ENCODE measurements at regions not wholly inside any gene's neighbourhood (a gene's known extent, or its start where the extent isn't known, plus 50 kb on each side); places are given as distances from the start of the nearest gene placed in this dataset.

GRCh38 chr13:48798180-48798579 lies 144.5 kb downstream of the CYSLTR2 start:
- Histone ChIP-seq H3K27ac (ENCODE audit: low read depth in 1 of 2, low read length in 1 of 2) (no peak overlapping the region), H3K4me3 (ENCODE audit: low read length in 2 of 2) (no peak overlapping the region), H3K36me3 (ENCODE audit: control insufficient read depth in 2 of 2, insufficient read depth in 2 of 2, low read length in 1 of 2) (no peaks in the 10 kb centered on the region), H3K27me3 (ENCODE audit: control insufficient read depth in 2 of 2, insufficient read depth in 1 of 2, low read length in 1 of 2) (no peaks in the 10 kb centered on the region), H3K4me1 (ENCODE audit: control insufficient read depth in 2 of 2, insufficient read depth in 2 of 2, low read length in 2 of 2) (no peaks in the 10 kb centered on the region), H3K9me3 (ENCODE audit: control insufficient read depth in 2 of 2, insufficient read depth in 1 of 2, low read length in 1 of 2) (no peaks in the 10 kb centered on the region)
- DNase-seq (ENCODE audit: low read depth in 6 of 9, low spot score in 9 of 9), result no peak
- 97% methylated on average over 2 of the region's 2 CpGs for WGBS

GRCh38 chr13:48801255-48801654 lies 147.5 kb downstream of the CYSLTR2 start:
- Histone ChIP-seq H3K27ac (ENCODE audit: low read depth in 1 of 2, low read length in 1 of 2) (no peak overlapping the region), H3K27me3 (ENCODE audit: control insufficient read depth in 2 of 2, insufficient read depth in 1 of 2, low read length in 1 of 2) (no peaks in the 10 kb centered on the region), H3K36me3 (ENCODE audit: control insufficient read depth in 2 of 2, insufficient read depth in 2 of 2, low read length in 1 of 2) (no peaks in the 10 kb centered on the region), H3K4me1 (ENCODE audit: control insufficient read depth in 2 of 2, insufficient read depth in 2 of 2, low read length in 2 of 2) (no peaks in the 10 kb centered on the region), H3K9me3 (ENCODE audit: control insufficient read depth in 2 of 2, insufficient read depth in 1 of 2, low read length in 1 of 2) (no peaks in the 10 kb centered on the region), H3K4me3 (ENCODE audit: low read length in 2 of 2) (no peak overlapping the region)
- DNase-seq (ENCODE audit: low read depth in 6 of 9, low spot score in 9 of 9), result no peak
- WGBS, result 96% methylated on average over 3 of the region's 3 CpGs

DNA sequence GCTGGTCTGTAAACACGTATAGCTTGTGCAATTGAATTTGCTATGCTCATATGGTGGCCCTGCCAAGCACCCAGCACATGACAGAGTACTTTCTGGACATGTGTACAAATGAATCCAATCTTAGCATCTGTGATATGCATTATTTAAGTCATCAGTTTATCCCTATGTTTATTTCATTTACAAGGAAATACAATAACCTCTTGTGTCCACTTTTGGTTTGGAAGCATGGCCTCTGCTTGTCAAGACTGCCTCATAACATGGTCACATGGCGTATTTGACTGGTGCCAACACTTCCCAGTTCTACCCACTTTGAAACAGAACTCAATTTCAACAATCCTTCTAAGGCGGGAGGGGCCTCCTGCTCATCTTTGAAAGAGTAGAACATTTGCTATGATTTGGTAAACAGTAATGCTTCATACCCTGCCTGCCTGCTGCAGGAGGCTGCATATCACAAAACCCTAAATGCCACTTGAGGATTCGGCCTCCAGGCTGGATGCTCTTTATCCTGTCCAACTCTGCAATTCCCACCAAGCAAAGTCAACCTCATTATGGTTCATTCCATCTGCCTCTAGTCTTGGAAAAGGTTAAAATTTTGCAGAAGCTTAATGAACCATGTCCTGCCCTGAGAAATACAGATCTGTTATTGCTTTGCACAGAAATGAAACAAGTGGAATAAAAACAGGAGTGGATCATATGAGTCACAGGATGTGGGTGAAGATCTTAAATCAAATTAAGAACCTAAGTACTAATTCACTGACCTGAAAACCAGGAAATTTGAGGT lies 151.3 kb downstream of the CYSLTR2 start:
- no peak overlapping the region for H3K27ac ChIP-seq (ENCODE audit: low read depth in 1 of 2, low read length in 1 of 2)
- peak in 1 of 9 donors; percentile 10 for DNase-seq (ENCODE audit: low read depth in 6 of 9, low spot score in 9 of 9)
- no peaks in the 10 kb centered on the region for H3K27me3 ChIP-seq (ENCODE audit: control insufficient read depth in 2 of 2, insufficient read depth in 1 of 2, low read length in 1 of 2)
- no peaks in the 10 kb centered on the region for H3K4me1 ChIP-seq (ENCODE audit: control insufficient read depth in 2 of 2, insufficient read depth in 2 of 2, low read length in 2 of 2)
- 95% methylated on average over 4 of the region's 4 CpGs for WGBS
- H3K9me3 ChIP-seq (ENCODE audit: control insufficient read depth in 2 of 2, insufficient read depth in 1 of 2, low read length in 1 of 2), result no peaks in the 10 kb centered on the region
- H3K4me3 ChIP-seq (ENCODE audit: low read length in 2 of 2), result no peak overlapping the region
- H3K36me3 ChIP-seq (ENCODE audit: control insufficient read depth in 2 of 2, insufficient read depth in 2 of 2, low read length in 1 of 2), result no peaks in the 10 kb centered on the region

GRCh38 chr13:48806522-48806921 lies 152.8 kb downstream of the CYSLTR2 start:
- no peaks in the 10 kb centered on the region for H3K9me3 ChIP-seq (ENCODE audit: control insufficient read depth in 2 of 2, insufficient read depth in 1 of 2, low read length in 1 of 2)
- H3K36me3 ChIP-seq (ENCODE audit: control insufficient read depth in 2 of 2, insufficient read depth in 2 of 2, low read length in 1 of 2), result no peaks in the 10 kb centered on the region
- H3K4me3 ChIP-seq (ENCODE audit: low read length in 2 of 2), result no peak overlapping the region
- no peaks in the 10 kb centered on the region for H3K27me3 ChIP-seq (ENCODE audit: control insufficient read depth in 2 of 2, insufficient read depth in 1 of 2, low read length in 1 of 2)
- H3K27ac ChIP-seq (ENCODE audit: low read depth in 1 of 2, low read length in 1 of 2), result no peak overlapping the region
- 98% methylated on average over 3 of the region's 3 CpGs for WGBS
- no peak for DNase-seq (ENCODE audit: low read depth in 6 of 9, low spot score in 9 of 9)
- no peaks in the 10 kb centered on the region for H3K4me1 ChIP-seq (ENCODE audit: control insufficient read depth in 2 of 2, insufficient read depth in 2 of 2, low read length in 2 of 2)

GRCh38 chr13:48808683-48809082 lies 155.0 kb downstream of the CYSLTR2 start:
- Histone ChIP-seq H3K4me1 (ENCODE audit: control insufficient read depth in 2 of 2, insufficient read depth in 2 of 2, low read length in 2 of 2) (no peaks in the 10 kb centered on the region), H3K4me3 (ENCODE audit: low read length in 2 of 2) (no peak overlapping the region), H3K9me3 (ENCODE audit: control insufficient read depth in 2 of 2, insufficient read depth in 1 of 2, low read length in 1 of 2) (no peaks in the 10 kb centered on the region), H3K36me3 (ENCODE audit: control insufficient read depth in 2 of 2, insufficient read depth in 2 of 2, low read length in 1 of 2) (no peaks in the 10 kb centered on the region), H3K27me3 (ENCODE audit: control insufficient read depth in 2 of 2, insufficient read depth in 1 of 2, low read length in 1 of 2) (no peaks in the 10 kb centered on the region), H3K27ac (ENCODE audit: low read depth in 1 of 2, low read length in 1 of 2) (no peak overlapping the region)
- DNase-seq (ENCODE audit: low read depth in 6 of 9, low spot score in 9 of 9), result no peak
- 97% methylated on average over 1 of the region's 1 CpG for WGBS

GRCh38 chr13:48810013-48810412 lies 156.3 kb downstream of the CYSLTR2 start:
- Histone ChIP-seq H3K27ac (ENCODE audit: low read depth in 1 of 2, low read length in 1 of 2) (no peak overlapping the region), H3K4me1 (ENCODE audit: control insufficient read depth in 2 of 2, insufficient read depth in 2 of 2, low read length in 2 of 2) (no peaks in the 10 kb centered on the region), H3K9me3 (ENCODE audit: control insufficient read depth in 2 of 2, insufficient read depth in 1 of 2, low read length in 1 of 2) (no peaks in the 10 kb centered on the region), H3K4me3 (ENCODE audit: low read length in 2 of 2) (no peak overlapping the region), H3K36me3 (ENCODE audit: control insufficient read depth in 2 of 2, insufficient read depth in 2 of 2, low read length in 1 of 2) (no peaks in the 10 kb centered on the region), H3K27me3 (ENCODE audit: control insufficient read depth in 2 of 2, insufficient read depth in 1 of 2, low read length in 1 of 2) (no peaks in the 10 kb centered on the region)
- no peak for DNase-seq (ENCODE audit: low read depth in 6 of 9, low spot score in 9 of 9)
- WGBS, result 91% methylated on average over 6 of the region's 6 CpGs

DNA sequence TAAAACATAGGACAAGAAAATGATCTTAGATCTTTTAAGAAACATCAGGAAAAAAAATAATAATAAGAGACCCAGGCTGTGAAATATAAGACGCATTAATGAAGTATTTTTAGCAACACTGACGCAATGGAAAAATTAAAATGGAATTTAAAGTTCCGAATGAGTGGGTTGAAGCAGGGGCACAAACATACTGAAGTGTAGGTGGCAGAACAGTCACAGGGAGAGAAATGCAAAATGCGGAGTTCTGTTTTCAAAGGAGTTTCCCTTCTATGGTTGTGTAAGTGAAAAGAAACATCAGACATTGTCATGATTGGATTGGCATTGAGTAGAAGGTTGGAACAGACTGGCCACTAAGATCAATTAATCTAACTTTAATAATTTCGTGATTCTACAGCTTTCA lies 159.8 kb downstream of the CYSLTR2 start:
- Histone ChIP-seq H3K27me3 (ENCODE audit: control insufficient read depth in 2 of 2, insufficient read depth in 1 of 2, low read length in 1 of 2) (no peaks in the 10 kb centered on the region), H3K4me1 (ENCODE audit: control insufficient read depth in 2 of 2, insufficient read depth in 2 of 2, low read length in 2 of 2) (no peaks in the 10 kb centered on the region), H3K36me3 (ENCODE audit: control insufficient read depth in 2 of 2, insufficient read depth in 2 of 2, low read length in 1 of 2) (no peaks in the 10 kb centered on the region), H3K9me3 (ENCODE audit: control insufficient read depth in 2 of 2, insufficient read depth in 1 of 2, low read length in 1 of 2) (no peaks in the 10 kb centered on the region), H3K4me3 (ENCODE audit: low read length in 2 of 2) (no peak overlapping the region), H3K27ac (ENCODE audit: low read depth in 1 of 2, low read length in 1 of 2) (no peak overlapping the region)
- DNase-seq (ENCODE audit: low read depth in 6 of 9, low spot score in 9 of 9), result no peak
- 97% methylated on average over 5 of the region's 5 CpGs for WGBS

DNA sequence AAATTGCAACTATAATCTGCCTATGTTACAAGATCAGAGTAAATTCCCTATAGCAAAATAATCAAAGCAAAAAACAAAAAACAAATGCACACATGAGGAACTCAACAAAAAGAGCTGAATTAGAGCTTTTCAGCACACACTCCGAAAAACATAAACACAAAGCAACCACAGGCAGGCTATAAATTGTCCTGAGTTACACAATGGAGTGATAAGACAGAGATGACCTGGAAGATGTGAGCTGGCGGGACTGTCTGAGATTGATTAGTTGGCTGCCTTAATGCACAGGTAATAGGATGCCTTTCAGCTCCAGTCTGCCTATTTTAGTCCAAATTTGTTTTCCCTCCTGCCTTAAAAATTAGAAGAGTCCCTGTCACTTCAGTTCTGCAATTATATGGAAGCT lies 159.0 kb upstream of the FNDC3A start:
- H3K4me3 ChIP-seq (ENCODE audit: low read length in 2 of 2), result no peak overlapping the region
- H3K27me3 ChIP-seq (ENCODE audit: control insufficient read depth in 2 of 2, insufficient read depth in 1 of 2, low read length in 1 of 2), result no peaks in the 10 kb centered on the region
- DNase-seq (ENCODE audit: low read depth in 6 of 9, low spot score in 9 of 9), result no peak
- no peak overlapping the region for H3K27ac ChIP-seq (ENCODE audit: low read depth in 1 of 2, low read length in 1 of 2)
- H3K9me3 ChIP-seq (ENCODE audit: control insufficient read depth in 2 of 2, insufficient read depth in 1 of 2, low read length in 1 of 2), result no peaks in the 10 kb centered on the region
- H3K4me1 ChIP-seq (ENCODE audit: control insufficient read depth in 2 of 2, insufficient read depth in 2 of 2, low read length in 2 of 2), result no peaks in the 10 kb centered on the region
- no peaks in the 10 kb centered on the region for H3K36me3 ChIP-seq (ENCODE audit: control insufficient read depth in 2 of 2, insufficient read depth in 2 of 2, low read length in 1 of 2)
- WGBS, result 81% methylated on average over 2 of the region's 2 CpGs

- Histone ChIP-seq H3K27me3 (ENCODE audit: control insufficient read depth in 2 of 2, insufficient read depth in 1 of 2, low read length in 1 of 2) (no peaks in the 10 kb centered on the region), H3K27ac (ENCODE audit: low read depth in 1 of 2, low read length in 1 of 2) (no peak overlapping the region), H3K36me3 (ENCODE audit: control insufficient read depth in 2 of 2, insufficient read depth in 2 of 2, low read length in 1 of 2) (no peaks in the 10 kb centered on the region), H3K4me1 (ENCODE audit: control insufficient read depth in 2 of 2, insufficient read depth in 2 of 2, low read length in 2 of 2) (no peaks in the 10 kb centered on the region), H3K4me3 (ENCODE audit: low read length in 2 of 2) (no peak overlapping the region), H3K9me3 (ENCODE audit: control insufficient read depth in 2 of 2, insufficient read depth in 1 of 2, low read length in 1 of 2) (no peaks in the 10 kb centered on the region)
- DNase-seq (ENCODE audit: low read depth in 6 of 9, low spot score in 9 of 9), result peak in 3 of 9 donors; percentile 2 to 30 (median 4)
- 91% methylated on average over 5 of the region's 5 CpGs for WGBS
These were observed 158.4 kb upstream of the FNDC3A start for GRCh38 chr13:48817166-48817802.
